ENCODE measurements at regions not wholly inside any gene's neighbourhood (a gene's known extent, or its start where the extent isn't known, plus 50 kb on each side); places are given as distances from the start of the nearest gene placed in this dataset.

DNA sequence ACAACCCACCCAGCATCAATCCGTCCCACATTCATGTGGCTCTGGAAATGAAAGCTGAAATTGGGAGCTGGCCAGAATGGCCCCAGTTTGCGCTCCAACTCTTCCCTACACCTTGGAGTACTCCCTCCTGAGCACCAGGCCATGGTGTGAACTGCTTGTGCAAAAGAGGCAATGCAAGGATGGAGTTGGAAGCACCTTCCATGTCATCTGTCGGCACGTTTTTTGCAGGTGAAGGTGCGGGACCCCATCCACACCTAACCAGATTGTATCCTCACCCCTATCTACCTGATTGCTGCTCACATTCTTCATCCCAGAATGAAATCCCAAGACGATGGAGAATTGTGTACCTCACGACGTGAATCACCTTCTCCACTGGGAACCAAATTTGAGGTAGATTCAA is 136.6 kb upstream of the WSB1 start:
- no peak for DNase-seq (ENCODE audit: low read depth, low spot score)
- Histone ChIP-seq H3K4me1 (ENCODE audit: control insufficient read depth, extremely low read depth, insufficient read depth, low read length) (no peaks in the 10 kb centered on the region), H3K79me2 (ENCODE audit: control insufficient read depth, insufficient read depth, low read length) (no peaks in the 10 kb centered on the region), H3K9ac (ENCODE audit: control insufficient read depth, extremely low read depth, insufficient read depth, low read length) (no peak overlapping the region), H3K4me2 (ENCODE audit: control insufficient read depth, extremely low read depth, insufficient read depth, low read depth, low read length) (no peak overlapping the region), H3K36me3 (ENCODE audit: control insufficient read depth in 2 of 2, extremely low read depth in 1 of 2, insufficient read depth in 2 of 2, low read length in 2 of 2) (no peaks in the 10 kb centered on the region), H3K9me3 (ENCODE audit: control insufficient read depth, low read depth, low read length) (peaks cover 4% of the 10 kb centered on the region), H4K20me1 (ENCODE audit: control insufficient read depth, extremely low read depth, insufficient read depth, low read length) (no peaks in the 10 kb centered on the region), H2AFZ (ENCODE audit: control insufficient read depth, low read length) (no peak overlapping the region), H3K4me3 (ENCODE audit: control insufficient read depth in 2 of 3, extremely low read depth in 1 of 3, insufficient read depth in 2 of 3, low read depth in 1 of 3, low read length in 3 of 3) (no peak overlapping the region), H3K27me3 (ENCODE audit: control insufficient read depth, extremely low read depth, insufficient read depth, low read length) (no peaks in the 10 kb centered on the region), H3K9me1 (ENCODE audit: control insufficient read depth, extremely low read depth, insufficient read depth, low read length) (no peaks in the 10 kb centered on the region), H3K27ac (ENCODE audit: control insufficient read depth, insufficient read depth, low read length) (no peak overlapping the region)
- no peak for TF ChIP-seq EZH2 (IDR thresholded peaks at IDR 0.05; ENCODE audit: low read length)
- TF ChIP-seq CTCF (optimal IDR thresholded peaks at IDR 0.05 in 1 of 3, IDR thresholded peaks at IDR 0.05 in 1 of 3, conservative IDR thresholded peaks at IDR 0.05 in 1 of 3; ENCODE audit: extremely low read depth in 1 of 3, insufficient read depth in 2 of 3, low read length in 3 of 3), result no peak
- dilution Hi-C loops (cut with MboI; ENCODE audit: extremely low pct_ligation_motif_present, low sequenced_read_pairs), result no loop called here
- FAIRE-seq, result no peak

DNA sequence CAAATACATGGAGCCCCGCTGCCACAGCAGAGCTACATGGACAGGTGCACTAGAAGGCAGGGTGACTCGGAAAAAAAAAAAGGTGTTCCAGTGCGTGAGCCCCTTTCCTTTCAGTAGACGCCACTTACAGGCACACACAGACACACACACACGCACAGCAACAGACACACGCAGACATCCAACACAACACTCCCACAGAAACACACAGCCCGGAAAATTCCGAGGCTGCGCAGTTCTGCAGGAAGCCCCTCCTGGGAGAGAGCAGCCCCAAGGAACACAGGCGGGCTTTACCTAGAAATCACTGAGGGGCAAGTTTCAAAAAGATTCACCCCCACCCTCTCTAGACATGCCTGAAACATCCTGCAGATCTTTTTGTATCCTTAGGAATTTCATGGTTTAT is 136.0 kb upstream of the WSB1 start:
- FAIRE-seq (no peak), DNase-seq (ENCODE audit: low read depth, low spot score) (no peak)
- dilution Hi-C loops (cut with MboI; ENCODE audit: extremely low pct_ligation_motif_present, low sequenced_read_pairs), result no loop called here
- no peaks in the 10 kb centered on the region for H3K4me1 ChIP-seq (ENCODE audit: control insufficient read depth, extremely low read depth, insufficient read depth, low read length)
- TF ChIP-seq EZH2 (IDR thresholded peaks at IDR 0.05; ENCODE audit: low read length) (no peak), CTCF (optimal IDR thresholded peaks at IDR 0.05 in 1 of 3, IDR thresholded peaks at IDR 0.05 in 1 of 3, conservative IDR thresholded peaks at IDR 0.05 in 1 of 3; ENCODE audit: extremely low read depth in 1 of 3, insufficient read depth in 2 of 3, low read length in 3 of 3) (no peak)
- peaks cover 4% of the 10 kb centered on the region for H3K9me3 ChIP-seq (ENCODE audit: control insufficient read depth, low read depth, low read length)
- no peak overlapping the region for H2AFZ ChIP-seq (ENCODE audit: control insufficient read depth, low read length)
- H3K27ac ChIP-seq (ENCODE audit: control insufficient read depth, insufficient read depth, low read length), result no peak overlapping the region
- no peaks in the 10 kb centered on the region for H3K36me3 ChIP-seq (ENCODE audit: control insufficient read depth in 2 of 2, extremely low read depth in 1 of 2, insufficient read depth in 2 of 2, low read length in 2 of 2)
- H3K27me3 ChIP-seq (ENCODE audit: control insufficient read depth, extremely low read depth, insufficient read depth, low read length), result no peaks in the 10 kb centered on the region
- H3K4me2 ChIP-seq (ENCODE audit: control insufficient read depth, extremely low read depth, insufficient read depth, low read depth, low read length), result no peak overlapping the region
- no peaks in the 10 kb centered on the region for H3K79me2 ChIP-seq (ENCODE audit: control insufficient read depth, insufficient read depth, low read length)
- H3K4me3 ChIP-seq (ENCODE audit: control insufficient read depth in 2 of 3, extremely low read depth in 1 of 3, insufficient read depth in 2 of 3, low read depth in 1 of 3, low read length in 3 of 3), result no peak overlapping the region
- H3K9me1 ChIP-seq (ENCODE audit: control insufficient read depth, extremely low read depth, insufficient read depth, low read length), result no peaks in the 10 kb centered on the region
- no peak overlapping the region for H3K9ac ChIP-seq (ENCODE audit: control insufficient read depth, extremely low read depth, insufficient read depth, low read length)
- no peaks in the 10 kb centered on the region for H4K20me1 ChIP-seq (ENCODE audit: control insufficient read depth, extremely low read depth, insufficient read depth, low read length)

Data from keratinocyte (primary cell).